ENCODE measurements at regions not wholly inside any gene's neighbourhood (a gene's known extent, or its start where the extent isn't known, plus 50 kb on each side); places are given as distances from the start of the nearest gene placed in this dataset.

GRCh38 chr11:130808541-130808940, 107.7 kb downstream of the SNX19 start:
- H3K27me3 Mint-ChIP-seq (ENCODE audit: unreplicated experiment) = peaks cover 8% of the 10 kb centered on the region
- intact Hi-C loops (cut with micrococcal nuclease; ENCODE audit: unreplicated experiment) = no loop called here
- no TSS peak for BruUV-seq (replicated peaks)
- no peak overlapping the region for H3K27ac Mint-ChIP-seq (ENCODE audit: unreplicated experiment)
- H3K4me3 Mint-ChIP-seq (ENCODE audit: low read depth, unreplicated experiment) = no peak overlapping the region
- no peak for TF ChIP-seq CTCF (IDR thresholded peaks at IDR 0.05; ENCODE audit: unreplicated experiment)
- CTCF ChIA-PET = no interaction called here
- DNase-seq = no peak
- no peaks in the 10 kb centered on the region for H3K4me1 Mint-ChIP-seq (ENCODE audit: low read depth, unreplicated experiment)
- no peaks in the 10 kb centered on the region for H3K9me3 Mint-ChIP-seq (ENCODE audit: low read depth, unreplicated experiment)
- no peaks in the 10 kb centered on the region for H3K36me3 Mint-ChIP-seq (ENCODE audit: insufficient read depth, unreplicated experiment)

DNA sequence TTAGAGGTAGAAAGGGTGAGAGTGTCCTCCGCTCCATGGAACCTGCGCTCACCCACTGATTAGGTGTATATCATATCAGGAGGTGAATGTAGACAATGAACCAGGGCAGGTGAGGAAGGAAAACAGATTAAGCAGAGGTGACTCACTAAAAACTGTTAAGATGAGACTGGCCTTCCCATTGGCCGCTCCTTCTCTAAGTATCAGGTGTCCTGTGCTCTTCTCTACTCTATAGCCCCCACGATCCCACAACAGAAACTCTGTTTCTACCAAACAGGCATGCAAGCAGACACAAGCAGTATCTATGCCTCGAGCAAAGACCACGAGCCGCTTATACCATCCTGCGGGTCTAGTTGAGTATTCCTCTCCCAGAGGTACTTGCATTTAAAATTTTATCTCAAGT, 103.1 kb downstream of the SNX19 start:
- Mint-ChIP-seq H3K27me3 (ENCODE audit: unreplicated experiment) (peaks cover 8% of the 10 kb centered on the region), H3K9me3 (ENCODE audit: low read depth, unreplicated experiment) (no peaks in the 10 kb centered on the region)
- intact Hi-C loops (cut with micrococcal nuclease; ENCODE audit: unreplicated experiment) = loop anchor here (10.0 kb wide), 1 partner anchor 178 kb away; no protein-coding TSS in a partner anchor

GRCh38 chr11:130813638-130814037, 102.6 kb downstream of the SNX19 start:
- Mint-ChIP-seq H3K4me3 (ENCODE audit: low read depth, unreplicated experiment) (no peak overlapping the region), H3K4me1 (ENCODE audit: low read depth, unreplicated experiment) (peaks cover 29% of the 10 kb centered on the region), H3K27me3 (ENCODE audit: unreplicated experiment) (peaks cover 8% of the 10 kb centered on the region), H3K36me3 (ENCODE audit: insufficient read depth, unreplicated experiment) (no peaks in the 10 kb centered on the region), H3K27ac (ENCODE audit: unreplicated experiment) (no peak overlapping the region), H3K9me3 (ENCODE audit: low read depth, unreplicated experiment) (no peaks in the 10 kb centered on the region)
- no TSS peak for BruUV-seq (replicated peaks)
- intact Hi-C loops (cut with micrococcal nuclease; ENCODE audit: unreplicated experiment) = loop anchor here (10.0 kb wide), 1 partner anchor 179 kb away; no protein-coding TSS in a partner anchor
- no peak for DNase-seq
- TF ChIP-seq CTCF (IDR thresholded peaks at IDR 0.05; ENCODE audit: unreplicated experiment) = no peak
- CTCF ChIA-PET = interaction anchor here (0.7 kb wide), 1 partner anchor 11 kb away, joined by 3 read pairs; no protein-coding TSS in a partner anchor

More for the DNA sequence above, 103.1 kb downstream of the SNX19 start:
- H3K36me3 Mint-ChIP-seq (ENCODE audit: insufficient read depth, unreplicated experiment) = no peaks in the 10 kb centered on the region
- no peak overlapping the region for H3K27ac Mint-ChIP-seq (ENCODE audit: unreplicated experiment)
- DNase-seq = no peak
- H3K4me3 Mint-ChIP-seq (ENCODE audit: low read depth, unreplicated experiment) = no peak overlapping the region
- no TSS peak for BruUV-seq (replicated peaks)
- TF ChIP-seq CTCF (IDR thresholded peaks at IDR 0.05; ENCODE audit: unreplicated experiment) = no peak
- peaks cover 29% of the 10 kb centered on the region for H3K4me1 Mint-ChIP-seq (ENCODE audit: low read depth, unreplicated experiment)
- CTCF ChIA-PET = no interaction called here

- intact Hi-C loops (cut with micrococcal nuclease; ENCODE audit: unreplicated experiment) = loop anchor here (10.0 kb wide), 1 partner anchor 180 kb away; no protein-coding TSS in a partner anchor
- H3K27me3 Mint-ChIP-seq (ENCODE audit: unreplicated experiment) = peaks cover 8% of the 10 kb centered on the region
- TF ChIP-seq CTCF (IDR thresholded peaks at IDR 0.05; ENCODE audit: unreplicated experiment) = no peak
- H3K4me3 Mint-ChIP-seq (ENCODE audit: low read depth, unreplicated experiment) = no peak overlapping the region
- DNase-seq = no peak
- H3K36me3 Mint-ChIP-seq (ENCODE audit: insufficient read depth, unreplicated experiment) = no peaks in the 10 kb centered on the region
- BruUV-seq (replicated peaks) = no TSS peak
- CTCF ChIA-PET = interaction anchor here (0.7 kb wide), 1 partner anchor 10 kb away, joined by 3 read pairs; no protein-coding TSS in a partner anchor
- H3K9me3 Mint-ChIP-seq (ENCODE audit: low read depth, unreplicated experiment) = no peaks in the 10 kb centered on the region
- H3K27ac Mint-ChIP-seq (ENCODE audit: unreplicated experiment) = no peak overlapping the region
- peaks cover 29% of the 10 kb centered on the region for H3K4me1 Mint-ChIP-seq (ENCODE audit: low read depth, unreplicated experiment)
These were observed 101.7 kb downstream of the SNX19 start for GRCh38 chr11:130814440-130815096.

Measured in Calu3 (cell line).